GM23338 (cell line): ENCODE measurements at regions not wholly inside any gene's neighbourhood (a gene's known extent, or its start where the extent isn't known, plus 50 kb on each side); places are given as distances from the start of the nearest gene placed in this dataset.

ENCODE experiments used
- ATAC-seq: fragments of 200-7000 bp; cut with Tn5 transposase; 3 replicates; pipeline ENCODE4 v1.9.1; 2020
- DNase-seq: peaks from one replicate; pipeline ENCODE4 v3.0.0-alpha.2; 2015; ENCODE audit warnings: low spot score
- H2AFZ ChIP-seq: fragments of 200-600 bp; sonication (generic); 2 replicates; pipeline ENCODE4 v1.8.0; 2016; ENCODE audit warnings: antibody characterized with exemption, mild to moderate bottlenecking, moderate library complexity
- H3F3A ChIP-seq: fragments of 200-600 bp; sonication (generic); replicated peaks from 2 replicates; pipeline ENCODE4 v1.8.0; 2017; ENCODE audit warnings: antibody characterized with exemption, mixed run types, low read depth
- H3K27ac ChIP-seq: fragments of 200-600 bp; sonication (generic); 2 replicates; pipeline ENCODE4 v1.6.1; 2016; ENCODE audit warnings: low read depth
- H3K27me3 ChIP-seq: fragments of 200-600 bp; sonication (generic); 2 replicates; pipeline ENCODE4 v1.8.0; 2016; ENCODE audit warnings: mild to moderate bottlenecking, mixed run types, moderate library complexity; ENCODE audit not compliant: insufficient read depth
- H3K36me3 ChIP-seq: fragments of 200-600 bp; sonication (generic); 2 replicates; pipeline ENCODE4 v1.8.0; 2016; ENCODE audit warnings: mild to moderate bottlenecking; ENCODE audit not compliant: insufficient read depth
- H3K4me1 ChIP-seq: fragments of 200-600 bp; sonication (generic); 2 replicates; pipeline ENCODE4 v1.8.0; 2016; ENCODE audit warnings: mild to moderate bottlenecking, moderate library complexity; ENCODE audit not compliant: insufficient read depth
- H3K4me2 ChIP-seq: fragments of 200-600 bp; sonication (generic); 2 replicates; pipeline ENCODE4 v1.7.1; 2017; ENCODE audit warnings: mixed run types
- H3K4me3 ChIP-seq: fragments of 200-600 bp; sonication (generic); 2 replicates; pipeline ENCODE4 v1.6.1; 2016; ENCODE audit warnings: mixed run types
- H3K79me2 ChIP-seq: fragments of 200-600 bp; sonication (generic); replicated peaks from 2 replicates; pipeline ENCODE4 v1.8.0; 2017; ENCODE audit warnings: mild to moderate bottlenecking; ENCODE audit not compliant: insufficient read depth
- H3K9me2 ChIP-seq: fragments of 200-600 bp; sonication (generic); 2 replicates; pipeline ENCODE4 v1.8.0; 2017; ENCODE audit not compliant: insufficient read depth
- H4K20me1 ChIP-seq: fragments of 200-600 bp; sonication (generic); replicated peaks from 2 replicates; pipeline ENCODE4 v1.8.0; 2017; ENCODE audit warnings: mild to moderate bottlenecking; ENCODE audit not compliant: insufficient read depth
- H3K27ac Mint-ChIP-seq: 2 replicates; pipeline ENCODE4 v1.8.0; 2020; ENCODE audit warnings: inconsistent platforms, mild to moderate bottlenecking, moderate library complexity, mixed read lengths
- H3K27me3 Mint-ChIP-seq: 3 replicates; pipeline ENCODE4 v1.8.0; 2022; ENCODE audit warnings: low read depth, mild to moderate bottlenecking, moderate library complexity, mixed read lengths, inconsistent platforms; ENCODE audit not compliant: insufficient read depth, poor library complexity
- H3K36me3 Mint-ChIP-seq: 3 replicates; pipeline ENCODE4 v1.8.0; 2021; ENCODE audit warnings: low read depth, mild to moderate bottlenecking, inconsistent platforms, moderate library complexity, mixed read lengths
- H3K4me1 Mint-ChIP-seq: 3 replicates; pipeline ENCODE4 v1.8.0; 2020; ENCODE audit warnings: mild to moderate bottlenecking, inconsistent platforms, mixed read lengths
- H3K4me3 Mint-ChIP-seq: 3 replicates; pipeline ENCODE4 v1.8.0; 2021; ENCODE audit warnings: moderate library complexity, mild to moderate bottlenecking, inconsistent platforms, mixed read lengths
- H3K9me3 Mint-ChIP-seq: 3 replicates; pipeline ENCODE4 v1.8.0; 2020; ENCODE audit warnings: moderate library complexity, mild to moderate bottlenecking, inconsistent platforms, mixed read lengths
- CREB1 ChIP-seq: fragments of 250-450 bp; sonication (Bioruptor Pico); IDR thresholded peaks from 2 replicates; pipeline ENCODE4 v1.5.0; 2020; ENCODE audit warnings: low read depth, mild to moderate bottlenecking, moderate library complexity
- CTCF ChIP-seq, 2 experiments: fragments of 200-600 bp in 1 of 2; sonication (generic) in 1 of 2; conservative IDR thresholded peaks; 2 replicates each; pipeline versions ENCODE4 v1.5.1 to v1.6.1; 2016 to 2017; ENCODE audit warnings: antibody characterized with exemption in 2 of 2, low read depth in 2 of 2, mild to moderate bottlenecking in 2 of 2, moderate library complexity in 1 of 2
- NANOG ChIP-seq: IDR thresholded peaks from 2 replicates; pipeline ENCODE4 v1.6.1; 2016; ENCODE audit warnings: antibody characterized with exemption, borderline replicate concordance
- POLR2AphosphoS5 ChIP-seq: IDR thresholded peaks from 2 replicates; pipeline ENCODE4 v1.6.1; 2016; ENCODE audit warnings: antibody characterized with exemption, low read depth
- REST ChIP-seq: IDR thresholded peaks from one replicate; pipeline ENCODE4 v1.6.1; 2018; ENCODE audit warnings: antibody characterized with exemption; ENCODE audit not compliant: unreplicated experiment
- STAT1 ChIP-seq: IDR thresholded peaks from one replicate; pipeline ENCODE4 v1.6.1; 2016; ENCODE audit warnings: antibody characterized with exemption; ENCODE audit not compliant: unreplicated experiment
- ZNF462 ChIP-seq: fragments of 250-450 bp; sonication (Bioruptor Pico); IDR thresholded peaks from 2 replicates; pipeline ENCODE4 v1.5.0; 2020; ENCODE audit warnings: mild to moderate bottlenecking, moderate library complexity

GRCh38 chr10:128868481-128868880, 598.6 kb upstream of the MGMT start (continued):
- TF ChIP-seq ZNF462 (no peak), CTCF (conservative IDR thresholded peaks at IDR 0.05; ENCODE audit: low read depth in 2 of 2) (no peak)

GRCh38 chr10:128869101-128869749, 597.8 kb upstream of the MGMT start:
- DNase-seq (no peak), ATAC-seq (no peak)
- no peaks in the 10 kb centered on the region for H3K36me3 ChIP-seq
- no peak overlapping the region for H3K4me3 ChIP-seq
- no peak overlapping the region for H3K4me3 Mint-ChIP-seq
- H3K27ac ChIP-seq = no peak overlapping the region
- H3K4me1 ChIP-seq = no peaks in the 10 kb centered on the region
- peaks cover 6% of the 10 kb centered on the region for H3K27me3 Mint-ChIP-seq
- H3K79me2 ChIP-seq = no peaks in the 10 kb centered on the region
- no peak overlapping the region for H3K4me2 ChIP-seq
- H3K27me3 ChIP-seq = no peaks in the 10 kb centered on the region
- H3K9me2 ChIP-seq = no peaks in the 10 kb centered on the region
- H3K27ac Mint-ChIP-seq = no peak overlapping the region
- no peaks in the 10 kb centered on the region; the same call in 2 of the 3 replicates for H3K36me3 Mint-ChIP-seq
- peaks cover 4% of the 10 kb centered on the region; the same call in 2 of the 3 replicates for H3K4me1 Mint-ChIP-seq
- H3F3A ChIP-seq = no peaks in the 10 kb centered on the region
- H4K20me1 ChIP-seq = no peaks in the 10 kb centered on the region
- H3K9me3 Mint-ChIP-seq = no peaks in the 10 kb centered on the region
- TF ChIP-seq CREB1 (CRISPR knock-in tag) = no peak
- no peak for TF ChIP-seq CTCF (conservative IDR thresholded peaks at IDR 0.05; ENCODE audit: low read depth in 2 of 2)
- TF ChIP-seq REST = no peak
- TF ChIP-seq POLR2AphosphoS5 = no peak
- TF ChIP-seq STAT1 = no peak
- no peak for TF ChIP-seq NANOG
- H2AFZ ChIP-seq = no peak overlapping the region
